IMR-90 (cell line): ENCODE measurements at regions not wholly inside any gene's neighbourhood (a gene's known extent, or its start where the extent isn't known, plus 50 kb on each side); places are given as distances from the start of the nearest gene placed in this dataset.

Source experiments
- BHLHE40 ChIP-seq: fragments of 150-350 bp; IDR thresholded peaks from 2 replicates; pipeline ENCODE4 v1.6.1; 2016; ENCODE audit warnings: mild to moderate bottlenecking, low read depth, low read length
- CEBPB ChIP-seq: IDR thresholded peaks from 2 replicates; pipeline ENCODE4 v1.6.1; 2012; ENCODE audit warnings: low read depth, low read length, improper control_type of control experiment
- CHD1 ChIP-seq: IDR thresholded peaks from 2 replicates; pipeline ENCODE4 v1.6.1; 2012; ENCODE audit warnings: low read depth, low read length, improper control_type of control experiment
- FOS ChIP-seq: fragments of 150-350 bp; IDR thresholded peaks from 2 replicates; pipeline ENCODE4 v1.6.1; 2016; ENCODE audit warnings: low read depth, low read length
- MXI1 ChIP-seq: IDR thresholded peaks from 2 replicates; pipeline ENCODE4 v1.6.1; 2012; ENCODE audit warnings: low read depth, mild to moderate bottlenecking, low read length, moderate library complexity, borderline replicate concordance
- NFE2L2 ChIP-seq: fragments of 150-350 bp; IDR thresholded peaks from 2 replicates; pipeline ENCODE4 v1.6.1; 2016; ENCODE audit warnings: low read depth, mild to moderate bottlenecking, low read length
- POLR2A ChIP-seq: IDR thresholded peaks from 2 replicates; pipeline ENCODE4 v1.6.1; 2012; ENCODE audit warnings: mild to moderate bottlenecking, low read depth, low read length
- RAD21 ChIP-seq: IDR thresholded peaks from 2 replicates; pipeline ENCODE4 v1.6.1; 2012; ENCODE audit warnings: low read length, improper control_type of control experiment
- RCOR1 ChIP-seq: IDR thresholded peaks from 2 replicates; pipeline ENCODE4 v1.6.1; 2012; ENCODE audit warnings: mild to moderate bottlenecking, low read length, improper control_type of control experiment; ENCODE audit not compliant: insufficient replicate concordance
- RFX5 ChIP-seq: IDR thresholded peaks from 2 replicates; pipeline ENCODE4 v1.8.0; 2012; ENCODE audit warnings: low read depth, mild to moderate bottlenecking, low read length, moderate library complexity
- SMC3 ChIP-seq: fragments of 150-350 bp; IDR thresholded peaks from 2 replicates; pipeline ENCODE4 v1.6.1; 2016; ENCODE audit warnings: low read depth, mild to moderate bottlenecking, antibody characterized with exemption, low read length, moderate library complexity
- TF ChIP-seq, protein P1 (sequence below): conservative IDR thresholded peaks from 2 replicates; pipeline ENCODE4 v1.5.1; 2012; ENCODE audit warnings: mild to moderate bottlenecking, low read depth, low read length, improper control_type of control experiment
- TF ChIP-seq, protein P2 (sequence below): fragments of 150-350 bp; IDR thresholded peaks from 2 replicates; pipeline ENCODE4 v1.6.1; 2017; ENCODE audit warnings: mild to moderate bottlenecking, antibody characterized with exemption, low read length, low read depth
- TF ChIP-seq, protein P3 (sequence below): fragments of 150-350 bp; IDR thresholded peaks from 2 replicates; pipeline ENCODE4 v1.6.1; 2016; ENCODE audit warnings: low read depth, mild to moderate bottlenecking, low read length, moderate library complexity, borderline replicate concordance

DNA sequence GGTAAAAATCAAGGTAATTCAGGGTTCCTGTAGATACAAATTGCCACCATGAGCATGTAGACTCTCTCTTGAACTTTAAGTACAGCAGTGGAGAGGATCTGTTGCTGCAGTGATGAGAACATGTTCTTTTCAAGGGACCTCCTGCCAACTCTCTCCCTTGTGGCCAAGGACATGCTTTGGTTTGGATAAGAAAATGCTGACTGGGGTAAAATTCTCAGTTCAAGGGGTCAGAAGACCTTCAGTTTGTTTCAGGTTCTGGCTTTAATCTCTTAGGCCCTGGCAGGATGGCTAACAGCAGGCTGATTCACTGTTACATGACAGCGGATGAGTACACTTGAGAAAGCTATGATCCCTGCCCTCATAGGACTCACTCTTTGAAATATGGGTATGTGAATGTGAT lies 299.2 kb upstream of the NMUR2 start:
- TF ChIP-seq, protein P1, sequence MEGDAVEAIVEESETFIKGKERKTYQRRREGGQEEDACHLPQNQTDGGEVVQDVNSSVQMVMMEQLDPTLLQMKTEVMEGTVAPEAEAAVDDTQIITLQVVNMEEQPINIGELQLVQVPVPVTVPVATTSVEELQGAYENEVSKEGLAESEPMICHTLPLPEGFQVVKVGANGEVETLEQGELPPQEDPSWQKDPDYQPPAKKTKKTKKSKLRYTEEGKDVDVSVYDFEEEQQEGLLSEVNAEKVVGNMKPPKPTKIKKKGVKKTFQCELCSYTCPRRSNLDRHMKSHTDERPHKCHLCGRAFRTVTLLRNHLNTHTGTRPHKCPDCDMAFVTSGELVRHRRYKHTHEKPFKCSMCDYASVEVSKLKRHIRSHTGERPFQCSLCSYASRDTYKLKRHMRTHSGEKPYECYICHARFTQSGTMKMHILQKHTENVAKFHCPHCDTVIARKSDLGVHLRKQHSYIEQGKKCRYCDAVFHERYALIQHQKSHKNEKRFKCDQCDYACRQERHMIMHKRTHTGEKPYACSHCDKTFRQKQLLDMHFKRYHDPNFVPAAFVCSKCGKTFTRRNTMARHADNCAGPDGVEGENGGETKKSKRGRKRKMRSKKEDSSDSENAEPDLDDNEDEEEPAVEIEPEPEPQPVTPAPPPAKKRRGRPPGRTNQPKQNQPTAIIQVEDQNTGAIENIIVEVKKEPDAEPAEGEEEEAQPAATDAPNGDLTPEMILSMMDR: no peak
- TF ChIP-seq BHLHE40 (no peak), RFX5 (no peak), POLR2A (no peak), CEBPB (no peak), NFE2L2 (no peak), CHD1 (no peak), RCOR1 (no peak), RAD21 (no peak), MXI1 (no peak), SMC3 (no peak), FOS (no peak)
- TF ChIP-seq, protein P2, sequence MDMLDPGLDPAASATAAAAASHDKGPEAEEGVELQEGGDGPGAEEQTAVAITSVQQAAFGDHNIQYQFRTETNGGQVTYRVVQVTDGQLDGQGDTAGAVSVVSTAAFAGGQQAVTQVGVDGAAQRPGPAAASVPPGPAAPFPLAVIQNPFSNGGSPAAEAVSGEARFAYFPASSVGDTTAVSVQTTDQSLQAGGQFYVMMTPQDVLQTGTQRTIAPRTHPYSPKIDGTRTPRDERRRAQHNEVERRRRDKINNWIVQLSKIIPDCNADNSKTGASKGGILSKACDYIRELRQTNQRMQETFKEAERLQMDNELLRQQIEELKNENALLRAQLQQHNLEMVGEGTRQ: no peak
- TF ChIP-seq, protein P3, sequence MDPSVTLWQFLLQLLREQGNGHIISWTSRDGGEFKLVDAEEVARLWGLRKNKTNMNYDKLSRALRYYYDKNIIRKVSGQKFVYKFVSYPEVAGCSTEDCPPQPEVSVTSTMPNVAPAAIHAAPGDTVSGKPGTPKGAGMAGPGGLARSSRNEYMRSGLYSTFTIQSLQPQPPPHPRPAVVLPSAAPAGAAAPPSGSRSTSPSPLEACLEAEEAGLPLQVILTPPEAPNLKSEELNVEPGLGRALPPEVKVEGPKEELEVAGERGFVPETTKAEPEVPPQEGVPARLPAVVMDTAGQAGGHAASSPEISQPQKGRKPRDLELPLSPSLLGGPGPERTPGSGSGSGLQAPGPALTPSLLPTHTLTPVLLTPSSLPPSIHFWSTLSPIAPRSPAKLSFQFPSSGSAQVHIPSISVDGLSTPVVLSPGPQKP: no peak
